OCI-LY1 (cell line): ENCODE measurements at regions not wholly inside any gene's neighbourhood (a gene's known extent, or its start where the extent isn't known, plus 50 kb on each side); places are given as distances from the start of the nearest gene placed in this dataset.

ENCODE experiments used
- CTCF ChIP-seq: fragments of 200-600 bp; sonication (generic), shearing (Covaris generic); IDR thresholded peaks from 2 replicates; pipeline ENCODE4 v1.5.1; 2017; ENCODE audit warnings: mild to moderate bottlenecking, antibody characterized with exemption, low read length, moderate library complexity, mixed read lengths
- EZH2 ChIP-seq: fragments of 200-600 bp; sonication (generic), shearing (Covaris generic); IDR thresholded peaks from 2 replicates; pipeline ENCODE4 v1.8.0; 2017; ENCODE audit warnings: borderline replicate concordance, mixed run types, mild to moderate bottlenecking, antibody characterized with exemption, low read length, moderate library complexity, mixed read lengths

- no peak for TF ChIP-seq CTCF
- TF ChIP-seq EZH2: no peak
Observed at GRCh38 chr11:129590753-129591475, 215.3 kb downstream of the BARX2 start.
